HG03469 (cell line): ENCODE measurements at regions not wholly inside any gene's neighbourhood (a gene's known extent, or its start where the extent isn't known, plus 50 kb on each side); places are given as distances from the start of the nearest gene placed in this dataset.

Experiments
- ATAC-seq: cut with Tn5 transposase; IDR thresholded peaks from one replicate; pipeline ENCODE4 v1.9.1; 2021; ENCODE audit warnings: mild to moderate bottlenecking, moderate library complexity, moderate number of reproducible peaks; ENCODE audit not compliant: unreplicated experiment

GRCh38 chr7:124515106-124515830 is 250.3 kb downstream of the GPR37 start:
- ATAC-seq, result no peak

- ATAC-seq, result no peak
Observed at GRCh38 chr7:124514471-124514870, 251.1 kb downstream of the GPR37 start.

GRCh38 chr7:124497176-124497575 is 268.4 kb downstream of the GPR37 start:
- ATAC-seq, result no peak

- ATAC-seq, result no peak
Observed at GRCh38 chr7:124489925-124490324, 275.7 kb downstream of the GPR37 start.

- ATAC-seq, result no peak
Observed at GRCh38 chr7:124489082-124489819, 276.3 kb downstream of the GPR37 start.

- no peak for ATAC-seq
Observed at GRCh38 chr7:124482229-124482628, 283.4 kb downstream of the GPR37 start.

GRCh38 chr7:124480821-124481290 is 284.7 kb downstream of the GPR37 start:
- ATAC-seq, result no peak

GRCh38 chr7:124480036-124480820 is 285.4 kb downstream of the GPR37 start:
- ATAC-seq, result no peak

GRCh38 chr7:124462249-124462648 is 303.3 kb downstream of the GPR37 start:
- no peak for ATAC-seq

GRCh38 chr7:124460555-124460954 is 305.0 kb downstream of the GPR37 start:
- no peak for ATAC-seq

- ATAC-seq, result no peak
Observed at GRCh38 chr7:124460056-124460450, 305.5 kb downstream of the GPR37 start.

GRCh38 chr7:124459101-124460055 is 306.2 kb downstream of the GPR37 start:
- no peak for ATAC-seq

- ATAC-seq, result no peak
Observed at GRCh38 chr7:124457841-124458240, 307.8 kb downstream of the GPR37 start.

GRCh38 chr7:124456286-124456685 is 309.3 kb downstream of the GPR37 start:
- ATAC-seq, result no peak

GRCh38 chr7:124452186-124452585 is 313.4 kb downstream of the GPR37 start:
- ATAC-seq, result no peak

GRCh38 chr7:124449896-124450295 is 315.7 kb downstream of the GPR37 start:
- no peak for ATAC-seq

- no peak for ATAC-seq
Observed at GRCh38 chr7:124444696-124445480, 320.7 kb downstream of the GPR37 start.

GRCh38 chr7:124443762-124444161 is 321.8 kb downstream of the GPR37 start:
- no peak for ATAC-seq

GRCh38 chr7:124440081-124440480 is 325.5 kb downstream of the GPR37 start:
- ATAC-seq, result no peak
